Endothelial cell of umbilical vein (primary cell): ENCODE measurements at regions not wholly inside any gene's neighbourhood (a gene's known extent, or its start where the extent isn't known, plus 50 kb on each side); places are given as distances from the start of the nearest gene placed in this dataset.

Source experiments
- JUN ChIP-seq: IDR thresholded peaks from 2 replicates; pipeline ENCODE4 v1.6.1; 2011; ENCODE audit warnings: borderline replicate concordance, low read depth; ENCODE audit not compliant: insufficient read length, insufficient read depth
- POLR2AphosphoS5 ChIP-seq: IDR thresholded peaks from 2 replicates; pipeline ENCODE4 v1.6.1; 2012; ENCODE audit warnings: low read depth, mild to moderate bottlenecking, control low read depth, low read length, moderate library complexity; ENCODE audit not compliant: insufficient read depth
- TF ChIP-seq, protein P1 (sequence below), 2 donors: IDR thresholded peaks; 1 replicate in 1 of 2; 2 replicates in 1 of 2; pipeline ENCODE4 v1.5.1; 2011; ENCODE audit warnings: low read length in 2 of 2, mild to moderate bottlenecking in 2 of 2, moderate library complexity in 2 of 2, control low read depth in 1 of 2, inconsistent platforms in 1 of 2, low read depth in 1 of 2; ENCODE audit not compliant: insufficient read depth in 1 of 2; ENCODE audit errors: extremely low read depth in 1 of 2

DNA sequence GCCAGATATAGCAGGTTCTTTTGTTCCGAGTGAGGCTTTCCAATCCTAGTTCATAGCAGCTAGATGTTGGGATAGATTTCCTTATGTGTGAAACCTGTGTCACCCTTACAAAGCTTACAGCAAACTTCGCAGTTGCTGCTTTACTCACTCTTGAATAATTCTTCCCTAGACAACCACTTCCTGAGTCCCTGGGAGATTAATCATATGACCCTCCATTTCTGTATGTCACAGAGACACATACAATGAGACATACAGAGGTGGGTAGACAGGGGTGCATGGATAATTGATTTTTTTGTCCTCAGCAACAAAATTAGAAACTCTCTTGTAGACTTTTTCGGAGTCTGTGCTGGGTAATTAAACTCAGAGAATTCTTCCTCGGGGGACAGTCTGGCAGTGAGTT lies 163.2 kb downstream of the NSUN3 start:
- TF ChIP-seq, protein P1, sequence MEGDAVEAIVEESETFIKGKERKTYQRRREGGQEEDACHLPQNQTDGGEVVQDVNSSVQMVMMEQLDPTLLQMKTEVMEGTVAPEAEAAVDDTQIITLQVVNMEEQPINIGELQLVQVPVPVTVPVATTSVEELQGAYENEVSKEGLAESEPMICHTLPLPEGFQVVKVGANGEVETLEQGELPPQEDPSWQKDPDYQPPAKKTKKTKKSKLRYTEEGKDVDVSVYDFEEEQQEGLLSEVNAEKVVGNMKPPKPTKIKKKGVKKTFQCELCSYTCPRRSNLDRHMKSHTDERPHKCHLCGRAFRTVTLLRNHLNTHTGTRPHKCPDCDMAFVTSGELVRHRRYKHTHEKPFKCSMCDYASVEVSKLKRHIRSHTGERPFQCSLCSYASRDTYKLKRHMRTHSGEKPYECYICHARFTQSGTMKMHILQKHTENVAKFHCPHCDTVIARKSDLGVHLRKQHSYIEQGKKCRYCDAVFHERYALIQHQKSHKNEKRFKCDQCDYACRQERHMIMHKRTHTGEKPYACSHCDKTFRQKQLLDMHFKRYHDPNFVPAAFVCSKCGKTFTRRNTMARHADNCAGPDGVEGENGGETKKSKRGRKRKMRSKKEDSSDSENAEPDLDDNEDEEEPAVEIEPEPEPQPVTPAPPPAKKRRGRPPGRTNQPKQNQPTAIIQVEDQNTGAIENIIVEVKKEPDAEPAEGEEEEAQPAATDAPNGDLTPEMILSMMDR (IDR thresholded peaks at IDR 0.05; ENCODE audit: extremely low read depth in 1 of 2, insufficient read depth in 1 of 2, low read depth in 1 of 2, low read length in 2 of 2): no peak
- TF ChIP-seq POLR2AphosphoS5 (no peak), JUN (no peak)
